ENCODE measurements at regions not wholly inside any gene's neighbourhood (a gene's known extent, or its start where the extent isn't known, plus 50 kb on each side); places are given as distances from the start of the nearest gene placed in this dataset.

DNA sequence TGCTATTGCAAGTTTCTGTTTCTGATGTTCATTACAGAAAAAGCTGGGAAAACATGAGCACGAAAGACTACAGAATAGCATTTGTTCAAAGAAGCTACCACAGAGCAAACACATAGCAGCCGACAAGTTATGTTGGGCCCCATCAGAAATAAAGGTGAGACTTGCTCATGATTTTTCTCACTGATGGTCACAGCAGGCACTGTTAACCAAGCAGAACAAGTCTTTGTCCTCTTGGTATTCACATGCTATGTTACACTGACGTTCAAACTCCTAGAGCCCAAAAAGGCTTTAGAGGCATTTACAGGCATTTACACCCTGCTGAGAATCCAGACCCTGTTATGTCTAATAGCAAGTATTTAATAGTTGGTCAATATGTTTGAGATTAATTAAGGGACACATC is 235.0 kb upstream of the HNMT start:
- DNase-seq (ENCODE audit: low spot score): no peak

DNA sequence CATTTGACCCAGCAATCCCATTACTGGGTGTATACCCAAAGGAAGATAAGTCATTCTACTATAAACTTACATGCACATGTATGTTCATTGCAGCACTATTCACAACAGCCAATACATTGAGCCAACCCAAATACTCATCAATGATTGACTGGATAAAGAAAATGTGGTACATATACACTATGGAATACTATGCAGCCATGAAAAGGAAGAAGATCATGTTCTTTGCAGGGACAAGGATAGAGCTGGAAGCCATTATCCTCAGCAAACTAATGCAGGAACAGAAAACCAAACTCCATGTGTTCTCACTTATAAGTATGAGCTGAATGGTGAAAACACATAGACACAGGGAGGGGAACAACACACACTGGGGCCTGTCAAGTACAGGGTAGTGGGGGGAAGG is 226.7 kb upstream of the HNMT start:
- DNase-seq (ENCODE audit: low spot score): no peak

DNA sequence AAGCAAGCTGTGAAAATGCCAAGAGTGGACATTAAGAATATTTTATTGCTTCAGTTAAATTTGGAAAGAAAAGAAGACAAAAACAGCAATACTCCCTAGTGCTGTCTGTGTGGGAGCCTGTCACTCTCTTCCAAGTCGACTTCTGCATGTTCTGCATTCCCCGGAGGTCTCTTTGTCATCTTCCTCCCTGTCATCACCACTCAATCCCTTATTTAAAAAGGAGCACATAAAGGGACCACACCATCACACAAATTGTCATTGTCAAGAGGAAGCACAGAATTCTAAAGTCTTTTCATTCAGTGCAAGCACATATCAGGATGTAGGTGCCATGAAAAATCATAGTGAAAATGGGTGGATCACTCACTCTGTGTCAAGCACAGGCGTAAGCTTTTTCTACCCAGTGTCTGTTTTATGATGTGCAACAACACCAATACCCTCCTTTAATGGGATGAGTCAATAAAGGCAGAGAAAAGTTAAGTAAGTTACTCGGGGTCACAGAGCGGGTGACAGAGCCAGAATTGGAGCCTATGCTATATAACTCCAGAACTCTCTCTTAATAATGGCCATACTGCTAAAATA is 222.4 kb upstream of the HNMT start:
- DNase-seq (ENCODE audit: low spot score): no peak

DNA sequence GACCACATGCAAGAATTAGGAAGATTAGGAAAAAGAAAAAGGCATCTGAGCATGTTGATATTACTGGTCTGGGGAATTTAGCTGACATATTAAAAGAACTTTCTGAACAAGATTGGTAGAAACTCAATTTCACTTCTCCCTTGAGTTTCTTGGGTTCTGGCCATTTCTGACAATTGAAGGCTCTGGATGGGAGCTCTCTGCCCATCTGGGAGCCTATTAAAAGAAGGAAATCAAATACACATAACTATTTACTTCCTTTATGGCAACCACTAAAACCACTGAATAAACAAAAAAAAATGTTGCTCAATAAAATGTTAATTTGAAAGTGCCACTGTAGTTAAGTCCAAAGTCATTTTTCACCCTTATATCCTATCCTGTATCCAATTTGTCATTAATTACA is 216.8 kb upstream of the HNMT start:
- DNase-seq (ENCODE audit: low spot score): no peak

DNA sequence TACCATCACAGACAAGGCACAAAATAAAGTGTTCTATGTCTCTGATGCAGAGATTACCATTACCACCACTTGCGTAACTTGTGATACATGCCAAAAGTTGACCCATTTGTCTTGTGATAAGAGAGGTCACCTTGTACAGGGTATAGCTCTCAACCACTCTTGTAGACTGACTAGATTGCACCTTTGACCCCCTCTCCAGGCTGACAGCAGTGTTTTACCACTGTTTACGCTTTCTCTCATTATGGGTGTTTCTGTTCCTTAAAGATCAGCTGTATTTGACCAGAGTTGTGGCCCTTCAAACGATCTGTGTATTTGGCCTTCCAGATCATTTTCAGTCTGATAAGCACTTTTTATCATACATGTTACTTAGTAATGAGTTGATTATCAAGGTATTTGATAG is 215.7 kb upstream of the HNMT start:
- no peak for DNase-seq (ENCODE audit: low spot score)

GRCh38 chr2:137764646-137765045 is 199.6 kb upstream of the HNMT start:
- DNase-seq (ENCODE audit: low spot score): no peak

- no peak for DNase-seq (ENCODE audit: low spot score)
These were observed 194.9 kb upstream of the HNMT start for GRCh38 chr2:137769406-137769805.

DNA sequence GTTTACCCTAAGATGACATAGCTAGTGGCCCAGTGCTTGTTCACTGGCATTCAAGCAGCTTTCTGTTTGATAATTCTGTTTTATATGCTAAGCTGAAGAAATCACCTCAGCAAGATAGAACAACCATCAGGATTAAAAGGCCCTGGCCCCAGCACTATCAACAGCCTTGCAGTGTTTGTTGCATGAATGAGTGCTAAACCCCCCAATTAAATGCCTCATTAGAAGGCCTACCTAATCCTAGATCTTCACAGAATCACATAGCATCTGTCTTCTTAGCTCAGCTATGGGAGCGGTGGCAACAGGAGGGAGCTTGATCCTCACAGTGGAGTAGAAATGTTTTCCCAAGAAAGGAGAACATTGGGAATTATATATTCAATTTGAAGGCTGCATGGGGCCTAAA is 194.1 kb upstream of the HNMT start:
- DNase-seq (ENCODE audit: low spot score): no peak

- no peak for DNase-seq (ENCODE audit: low spot score)
These were observed 193.2 kb upstream of the HNMT start for GRCh38 chr2:137771064-137771463.

DNA sequence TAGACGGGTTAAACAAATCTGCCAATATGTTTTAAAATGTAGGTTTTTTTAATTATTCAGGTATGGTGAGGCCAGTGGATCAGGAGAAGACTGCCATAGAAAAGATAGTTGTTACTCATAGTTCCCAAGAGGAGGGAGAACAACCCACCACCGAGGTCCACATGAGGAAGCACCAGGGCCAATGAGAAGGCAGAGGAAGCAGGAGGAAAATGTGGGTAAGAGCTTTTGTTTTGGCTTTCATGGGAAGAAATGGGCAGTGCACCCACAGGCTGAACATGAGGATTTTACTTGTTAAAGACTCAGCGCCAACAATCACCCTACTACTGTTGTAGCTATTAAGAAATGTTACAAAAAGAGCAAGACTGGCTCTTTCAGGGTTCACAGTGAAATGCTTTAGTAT is 191.8 kb upstream of the HNMT start:
- DNase-seq (ENCODE audit: low spot score): no peak

DNA sequence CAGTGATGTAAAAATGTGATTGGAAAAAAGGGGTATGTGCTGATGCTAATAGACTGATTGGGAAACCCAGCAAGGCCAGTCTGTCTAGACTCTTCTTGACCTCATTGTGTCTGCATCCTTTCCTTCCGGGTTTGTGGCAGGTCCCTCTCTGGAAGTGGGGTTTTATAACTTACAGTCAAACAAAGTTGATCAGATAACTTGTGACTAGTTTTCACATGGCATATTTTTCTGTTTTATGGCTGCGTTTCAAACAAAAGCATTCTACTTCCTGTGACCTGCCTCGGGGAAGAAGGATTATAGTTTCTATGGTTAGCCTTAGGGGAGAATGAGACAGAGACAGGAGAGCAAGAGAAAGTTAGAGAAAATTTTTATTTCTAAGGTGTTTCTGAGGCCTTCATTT is 188.7 kb upstream of the HNMT start:
- DNase-seq (ENCODE audit: low spot score): no peak

DNA sequence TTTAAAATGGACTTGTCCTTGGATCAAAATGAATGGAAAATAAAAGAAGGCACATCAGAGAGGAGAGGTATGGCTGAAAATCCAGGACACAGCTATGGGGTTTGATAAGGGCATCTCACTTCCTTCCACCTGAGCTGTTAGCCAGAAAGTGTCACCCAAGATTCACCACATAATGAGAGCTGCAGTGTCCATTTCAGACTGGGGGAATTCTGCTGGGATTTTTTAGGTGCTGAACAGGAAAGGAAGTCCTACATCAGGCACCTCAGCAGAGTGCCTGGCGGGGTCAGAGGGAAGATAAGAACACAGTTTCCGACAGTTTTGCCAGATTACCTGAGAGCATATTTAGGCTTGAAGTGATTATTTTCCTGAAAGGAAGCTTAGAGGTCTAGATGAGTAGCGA is 187.6 kb upstream of the HNMT start:
- DNase-seq (ENCODE audit: low spot score): no peak

DNA sequence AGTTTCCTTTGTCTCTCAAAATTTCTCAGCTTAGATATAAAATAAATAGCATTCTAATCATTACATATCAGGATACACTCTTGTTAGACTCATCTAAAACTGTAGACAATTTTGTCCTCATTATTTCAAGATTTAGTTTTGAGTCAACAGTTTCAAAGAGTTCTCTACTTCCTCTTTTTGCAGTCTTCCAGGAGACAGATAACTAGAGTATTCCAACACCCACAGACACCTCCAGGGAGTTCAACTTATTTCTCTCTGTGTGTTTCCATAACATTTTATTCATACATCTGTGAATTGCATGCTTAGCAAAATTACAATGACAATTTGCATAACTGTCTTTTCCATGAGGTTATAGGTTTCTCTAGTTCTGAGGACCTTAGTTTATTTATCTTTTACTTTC is 166.6 kb upstream of the HNMT start:
- DNase-seq (ENCODE audit: low spot score): no peak

- DNase-seq (ENCODE audit: low spot score): no peak
These were observed 164.7 kb upstream of the HNMT start for GRCh38 chr2:137799600-137799999.

- no peak for DNase-seq (ENCODE audit: low spot score)
These were observed 163.9 kb upstream of the HNMT start for GRCh38 chr2:137800386-137800785.

DNA sequence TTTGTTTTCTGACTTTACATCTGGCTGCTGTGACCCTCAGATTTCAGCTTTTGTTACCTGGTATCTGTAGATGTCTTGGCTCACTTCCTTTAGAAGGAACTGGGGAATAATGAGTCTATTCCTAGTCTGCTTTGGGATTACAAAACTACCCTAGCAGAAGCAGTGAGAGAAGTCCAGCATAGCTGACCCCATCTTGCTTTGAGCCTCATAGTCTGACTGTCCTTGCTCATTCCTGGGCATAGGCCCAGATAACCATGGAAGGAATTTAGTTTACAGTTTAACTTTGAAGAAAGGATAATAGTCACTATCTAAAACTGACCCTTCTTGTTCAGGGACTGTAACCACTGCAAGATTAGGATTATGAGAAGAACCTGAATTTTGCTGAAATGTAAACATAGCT is 163.0 kb upstream of the HNMT start:
- no peak for DNase-seq (ENCODE audit: low spot score)

GRCh38 chr2:137802038-137802437 is 162.2 kb upstream of the HNMT start:
- no peak for DNase-seq (ENCODE audit: low spot score)

DNA sequence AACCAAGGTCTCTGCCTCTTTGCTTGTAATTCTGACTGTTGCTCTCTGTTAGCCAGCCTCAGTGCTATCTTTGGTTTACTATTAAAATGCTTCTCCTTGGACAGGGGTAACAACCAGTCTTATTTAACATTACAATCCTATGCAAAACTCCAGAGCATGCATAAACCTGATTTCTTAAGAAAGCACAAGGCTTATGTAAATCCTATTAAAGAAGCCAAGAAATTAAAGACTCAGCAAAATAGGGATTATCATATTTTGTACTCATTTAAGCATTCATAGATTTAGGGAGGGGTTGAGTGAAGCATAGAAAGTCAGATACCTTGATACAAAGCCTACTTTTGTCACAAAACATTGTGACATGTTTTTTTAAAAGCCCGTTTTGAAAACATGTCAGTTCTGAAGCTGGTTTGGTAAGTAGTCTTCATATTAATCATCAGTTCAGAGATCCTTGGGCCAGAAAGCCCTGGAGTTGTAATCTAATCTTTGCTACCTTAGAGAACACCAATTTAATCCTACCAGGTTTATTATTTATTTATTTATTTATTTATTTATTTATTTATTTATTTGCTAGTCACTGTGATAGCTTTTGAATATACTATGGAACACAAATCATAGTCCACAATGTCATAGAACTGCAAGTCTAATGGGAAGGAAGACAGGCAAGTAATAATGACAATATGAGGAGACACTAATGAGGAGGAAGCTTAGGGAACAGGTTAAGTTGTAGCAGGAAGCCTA is 158.0 kb upstream of the HNMT start:
- no peak for DNase-seq (ENCODE audit: low spot score)

DNA sequence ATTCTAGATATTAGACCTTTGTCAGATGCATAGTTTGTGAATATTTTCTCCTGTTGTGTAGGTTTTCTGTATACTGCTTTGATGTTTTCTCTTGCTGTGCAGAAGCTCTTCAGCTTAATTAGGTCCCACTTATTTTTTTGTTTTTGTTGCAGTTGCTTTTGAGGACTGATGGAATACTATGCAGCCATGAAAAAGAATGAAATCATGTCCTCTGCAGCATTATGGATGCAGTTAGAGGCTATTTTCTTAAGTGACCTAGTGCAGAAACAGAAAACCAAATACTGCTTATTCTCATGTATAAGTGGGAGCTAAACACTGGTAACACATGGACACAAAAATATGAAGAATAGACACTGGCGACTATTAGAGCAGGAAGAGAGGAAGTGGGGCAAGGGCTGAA is 155.0 kb upstream of the HNMT start:
- no peak for DNase-seq (ENCODE audit: low spot score)

DNA sequence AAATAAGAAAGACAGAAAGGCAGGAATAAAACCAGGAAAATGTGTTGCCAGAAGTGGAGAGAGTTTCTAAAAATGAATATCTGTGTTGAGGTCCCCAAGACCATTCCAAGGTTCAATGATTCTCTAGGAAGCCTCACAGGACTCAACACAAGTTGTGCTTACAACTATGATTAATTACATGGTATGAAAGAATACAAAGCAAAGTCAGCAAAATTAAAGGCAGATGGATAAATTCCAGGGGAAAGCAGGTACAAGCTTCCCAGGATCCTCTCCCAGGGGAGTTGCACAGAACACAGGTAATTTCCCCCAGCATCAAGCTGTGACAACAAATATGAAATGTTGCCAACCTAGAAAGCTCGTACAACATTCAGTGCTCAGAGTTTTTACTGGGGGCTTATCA is 154.4 kb upstream of the HNMT start:
- no peak for DNase-seq (ENCODE audit: low spot score)

DNA sequence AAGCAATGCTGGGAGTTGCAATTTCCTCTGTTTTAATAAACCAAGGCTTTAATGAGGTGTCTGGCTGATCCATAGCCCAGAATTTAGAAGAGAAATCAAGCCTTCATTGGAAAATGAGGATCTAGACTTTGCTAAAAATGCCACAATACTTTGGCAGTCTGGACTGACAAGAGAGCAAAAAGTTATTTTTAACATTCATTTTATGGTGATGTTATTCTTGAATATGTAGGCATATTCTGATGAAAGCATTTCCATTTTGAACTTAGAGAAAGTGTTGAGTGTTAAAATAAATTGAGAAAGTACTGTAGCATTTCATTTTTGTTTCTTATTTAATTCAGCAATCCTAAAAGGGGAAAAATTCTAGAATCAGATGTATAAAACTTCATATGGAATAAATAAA is 151.8 kb upstream of the HNMT start:
- DNase-seq (ENCODE audit: low spot score): no peak

DNA sequence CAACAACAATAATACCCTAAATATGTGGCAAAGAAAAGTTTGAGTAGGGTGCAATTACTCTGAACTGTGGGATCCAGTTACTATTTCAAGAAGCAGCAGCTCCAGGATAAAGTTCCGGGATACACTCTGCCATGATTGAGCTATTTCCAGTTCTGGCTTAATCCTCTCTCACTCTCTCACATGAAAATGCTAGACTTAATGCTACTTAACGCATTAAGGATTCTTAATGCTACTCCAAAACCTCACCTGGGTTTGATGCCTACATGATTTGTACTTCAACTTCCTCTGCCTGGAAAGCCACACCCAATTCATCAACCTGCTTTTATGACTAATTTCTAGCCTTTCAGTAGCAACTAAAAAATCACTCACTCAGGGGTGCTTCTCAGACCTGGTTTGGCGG is 151.1 kb upstream of the HNMT start:
- DNase-seq (ENCODE audit: low spot score): no peak

- no peak for DNase-seq (ENCODE audit: low spot score)
These were observed 147.2 kb upstream of the HNMT start for GRCh38 chr2:137817058-137817457.

- no peak for DNase-seq (ENCODE audit: low spot score)
These were observed 141.1 kb upstream of the HNMT start for GRCh38 chr2:137823196-137823595.
